Keratinocyte (primary cell): ENCODE measurements at regions not wholly inside any gene's neighbourhood (a gene's known extent, or its start where the extent isn't known, plus 50 kb on each side); places are given as distances from the start of the nearest gene placed in this dataset.

Experiments
- DNase-seq: peaks from one replicate; pipeline ENCODE4 v3.0.0-alpha.2; 2011; ENCODE audit warnings: low read depth, missing footprints, low spot score
- FAIRE-seq: peaks from 2 replicates; lab custom pipeline; 2011; peaks lifted over from hg19 to GRCh38; lab: Jason Lieb, UNC
- H2AFZ ChIP-seq: 2 replicates; pipeline ENCODE4 v1.6.0; 2012; ENCODE audit warnings: low read length, control low read depth, inconsistent platforms; ENCODE audit not compliant: control insufficient read depth
- H3K27ac ChIP-seq: 2 replicates; pipeline ENCODE4 v1.5.1; 2011; ENCODE audit warnings: low read length; ENCODE audit not compliant: control insufficient read depth, insufficient read depth
- H3K27me3 ChIP-seq: 3 replicates; pipeline ENCODE4 v1.6.0; 2011; ENCODE audit warnings: low read length; ENCODE audit not compliant: control insufficient read depth, insufficient read depth; ENCODE audit errors: extremely low read depth
- H3K36me3 ChIP-seq, 2 experiments: 2 replicates in 1 of 2; 3 replicates in 1 of 2; pipeline ENCODE4 v1.5.1; 2011; ENCODE audit warnings: low read length in 2 of 2, mild to moderate bottlenecking in 1 of 2; ENCODE audit not compliant: control insufficient read depth in 2 of 2, insufficient read depth in 2 of 2; ENCODE audit errors: extremely low read depth in 1 of 2
- H3K4me1 ChIP-seq: 3 replicates; pipeline ENCODE4 v1.5.1; 2011; ENCODE audit warnings: low read length; ENCODE audit not compliant: control insufficient read depth, insufficient read depth; ENCODE audit errors: extremely low read depth
- H3K4me2 ChIP-seq: 3 replicates; pipeline ENCODE4 v1.6.0; 2011; ENCODE audit warnings: low read depth, low read length; ENCODE audit not compliant: control insufficient read depth, insufficient read depth; ENCODE audit errors: extremely low read depth
- H3K4me3 ChIP-seq, 3 experiments: fragments of 200-600 bp in 1 of 3; sonication (generic) in 1 of 3; 2 replicates in 2 of 3; 3 replicates in 1 of 3; pipeline ENCODE4 v1.5.1; 2011 to 2016; ENCODE audit warnings: low read length in 3 of 3, mild to moderate bottlenecking in 3 of 3, control low read depth in 2 of 3, inconsistent platforms in 1 of 3, low read depth in 1 of 3, mixed read lengths in 1 of 3, mixed run types in 1 of 3, moderate library complexity in 1 of 3; ENCODE audit not compliant: control insufficient read depth in 2 of 3, insufficient read depth in 2 of 3; ENCODE audit errors: extremely low read depth in 1 of 3
- H3K79me2 ChIP-seq: 2 replicates; pipeline ENCODE4 v1.6.0; 2012; ENCODE audit warnings: low read length; ENCODE audit not compliant: control insufficient read depth, insufficient read depth
- H3K9ac ChIP-seq: 3 replicates; pipeline ENCODE4 v1.6.0; 2011; ENCODE audit warnings: low read length; ENCODE audit not compliant: control insufficient read depth, insufficient read depth; ENCODE audit errors: extremely low read depth
- H3K9me1 ChIP-seq: 3 replicates; pipeline ENCODE4 v1.6.0; 2011; ENCODE audit warnings: low read length; ENCODE audit not compliant: control insufficient read depth, insufficient read depth; ENCODE audit errors: extremely low read depth
- H3K9me3 ChIP-seq: 2 replicates; pipeline ENCODE4 v1.5.1; 2012; ENCODE audit warnings: low read depth, low read length; ENCODE audit not compliant: control insufficient read depth
- H4K20me1 ChIP-seq: 3 replicates; pipeline ENCODE4 v1.6.0; 2011; ENCODE audit warnings: low read length; ENCODE audit not compliant: control insufficient read depth, insufficient read depth; ENCODE audit errors: extremely low read depth
- CTCF ChIP-seq, 3 experiments: IDR thresholded peaks in 1 of 3; conservative IDR thresholded peaks in 1 of 3; optimal IDR thresholded peaks in 1 of 3; 2 replicates in 2 of 3; 3 replicates in 1 of 3; pipeline versions ENCODE3 to v1.5.1; 2011; ENCODE audit warnings: low read length in 3 of 3, mild to moderate bottlenecking in 3 of 3, moderate library complexity in 2 of 3, control low read depth in 1 of 3, inconsistent platforms in 1 of 3; ENCODE audit not compliant: insufficient read depth in 2 of 3; ENCODE audit errors: extremely low read depth in 1 of 3
- EZH2 ChIP-seq: IDR thresholded peaks from one replicate; pipeline ENCODE4 v1.6.1; 2012; ENCODE audit warnings: inconsistent platforms, mild to moderate bottlenecking, low read length, moderate library complexity
- dilution Hi-C: fragments of 300-500 bp; cut with MboI; formaldehyde crosslinking; loops from one replicate; pipeline ENCODE4 v1.7.0; 2020; ENCODE audit warnings: low sequenced_read_pairs; ENCODE audit not compliant: extremely low pct_ligation_motif_present

GRCh38 chr1:189369612-189370011, 1108.1 kb downstream of the BRINP3 start:
- no peak overlapping the region for H2AFZ ChIP-seq
- DNase-seq, result no peak
- no peaks in the 10 kb centered on the region for H3K9me1 ChIP-seq
- FAIRE-seq, result no peak
- dilution Hi-C loops, result no loop called here
- no peaks in the 10 kb centered on the region for H3K9me3 ChIP-seq
- no peaks in the 10 kb centered on the region for H3K27me3 ChIP-seq
- H3K9ac ChIP-seq, result no peak overlapping the region
- H4K20me1 ChIP-seq, result no peaks in the 10 kb centered on the region
- no peak overlapping the region for H3K27ac ChIP-seq
- H3K36me3 ChIP-seq, result no peaks in the 10 kb centered on the region
- no peak overlapping the region for H3K4me2 ChIP-seq
- no peak for TF ChIP-seq EZH2
- TF ChIP-seq CTCF (optimal IDR thresholded peaks at IDR 0.05 in 1 of 3, IDR thresholded peaks at IDR 0.05 in 1 of 3, conservative IDR thresholded peaks at IDR 0.05 in 1 of 3; ENCODE audit: extremely low read depth in 1 of 3, insufficient read depth in 2 of 3, low read length in 3 of 3), result no peak
- no peak overlapping the region for H3K4me3 ChIP-seq
- no peaks in the 10 kb centered on the region for H3K4me1 ChIP-seq
- no peaks in the 10 kb centered on the region for H3K79me2 ChIP-seq

GRCh38 chr1:189374816-189375215, 1102.8 kb downstream of the BRINP3 start:
- Histone ChIP-seq H3K79me2 (no peaks in the 10 kb centered on the region), H3K27me3 (no peaks in the 10 kb centered on the region), H3K4me2 (no peak overlapping the region), H3K4me3 (no peak overlapping the region), H3K9me3 (no peaks in the 10 kb centered on the region), H3K9ac (no peak overlapping the region), H3K4me1 (no peaks in the 10 kb centered on the region), H3K9me1 (no peaks in the 10 kb centered on the region), H3K36me3 (no peaks in the 10 kb centered on the region), H4K20me1 (no peaks in the 10 kb centered on the region), H3K27ac (no peak overlapping the region), H2AFZ (no peak overlapping the region)
- DNase-seq (no peak), FAIRE-seq (no peak)
- dilution Hi-C loops, result no loop called here
- TF ChIP-seq EZH2 (no peak), CTCF (optimal IDR thresholded peaks at IDR 0.05 in 1 of 3, IDR thresholded peaks at IDR 0.05 in 1 of 3, conservative IDR thresholded peaks at IDR 0.05 in 1 of 3; ENCODE audit: extremely low read depth in 1 of 3, insufficient read depth in 2 of 3, low read length in 3 of 3) (no peak)
